Neural cell (in vitro differentiated cells): ENCODE measurements at regions not wholly inside any gene's neighbourhood (a gene's known extent, or its start where the extent isn't known, plus 50 kb on each side); places are given as distances from the start of the nearest gene placed in this dataset.

Source experiments
- H2AFZ ChIP-seq: fragments of 200-600, 300-800 bp; sonication (generic), shearing (Covaris generic); 2 replicates; pipeline ENCODE4 v1.6.0; 2014; ENCODE audit warnings: low read depth, mild to moderate bottlenecking, antibody characterized with exemption, low read length, moderate library complexity
- H3F3A ChIP-seq: fragments of 200-600 bp; shearing (Covaris generic); 2 replicates; pipeline ENCODE4 v1.6.1; 2016; ENCODE audit warnings: mild to moderate bottlenecking, moderate library complexity, mixed read lengths, antibody characterized with exemption, low read length; ENCODE audit not compliant: insufficient read depth, poor library complexity, severe bottlenecking
- H3K27ac ChIP-seq: fragments of 200-600, 300-800 bp; sonication (generic), shearing (Covaris generic); 2 replicates; pipeline ENCODE4 v1.5.1; 2014; ENCODE audit warnings: mild to moderate bottlenecking, low read length, moderate library complexity
- H3K27me3 ChIP-seq: fragments of 300-800, 200-600 bp; sonication (generic), shearing (Covaris generic); 2 replicates; pipeline ENCODE4 v1.6.0; 2014; ENCODE audit warnings: mild to moderate bottlenecking, low read depth, low read length, moderate library complexity; ENCODE audit not compliant: insufficient read depth
- H3K36me3 ChIP-seq: fragments of 300-800, 200-600 bp; sonication (generic), shearing (Covaris generic); 2 replicates; pipeline ENCODE4 v1.5.1; 2014; ENCODE audit warnings: mild to moderate bottlenecking, antibody characterized with exemption, low read length, moderate library complexity; ENCODE audit not compliant: insufficient read depth
- H3K4me2 ChIP-seq: fragments of 300-800, 200-600 bp; sonication (generic), shearing (Covaris generic); 2 replicates; pipeline ENCODE4 v1.6.0; 2014; ENCODE audit warnings: mild to moderate bottlenecking, low read length
- H3K4me3 ChIP-seq: fragments of 300-800, 200-600 bp; sonication (generic), shearing (Covaris generic); 2 replicates; pipeline ENCODE4 v1.5.1; 2014; ENCODE audit warnings: mild to moderate bottlenecking, low read length, moderate library complexity
- H3K79me2 ChIP-seq: fragments of 200-600 bp; shearing (Covaris generic); replicated peaks from 2 replicates; pipeline ENCODE4 v1.6.0; 2014; ENCODE audit warnings: mild to moderate bottlenecking, low read length, moderate library complexity; ENCODE audit not compliant: insufficient read depth
- H3K9ac ChIP-seq: fragments of 300-800, 200-600 bp; sonication (generic), shearing (Covaris generic); 2 replicates; pipeline ENCODE4 v1.6.1; 2016; ENCODE audit warnings: mild to moderate bottlenecking, low read length, mixed read lengths
- H3K9me2 ChIP-seq: fragments of 200-600 bp; shearing (Covaris generic); 2 replicates; pipeline ENCODE4 v1.6.1; 2016; ENCODE audit warnings: mild to moderate bottlenecking, low read length, mixed read lengths; ENCODE audit not compliant: insufficient read depth
- H3K9me3 ChIP-seq: fragments of 200-600, 300-800 bp; sonication (generic), shearing (Covaris generic); 2 replicates; pipeline ENCODE4 v1.6.1; 2016; ENCODE audit warnings: mild to moderate bottlenecking, mixed run types, low read length, moderate library complexity, mixed read lengths
- H4K20me1 ChIP-seq: fragments of 200-600 bp; shearing (Covaris generic); 2 replicates; pipeline ENCODE4 v1.6.1; 2016; ENCODE audit warnings: mild to moderate bottlenecking, mixed run types; ENCODE audit not compliant: insufficient read depth
- EP300 ChIP-seq: fragments of 450-650 bp; conservative IDR thresholded peaks from 2 replicates; pipeline ENCODE4 v1.6.1; 2014; ENCODE audit warnings: antibody characterized with exemption, mild to moderate bottlenecking, moderate library complexity; ENCODE audit not compliant: poor library complexity, severe bottlenecking
- EZH2 ChIP-seq: fragments of 200-600, 300-800 bp; shearing (Covaris generic), sonication (generic); IDR thresholded peaks from 2 replicates; pipeline ENCODE4 v1.6.1; 2014; ENCODE audit warnings: antibody characterized with exemption, low read length, borderline replicate concordance, mild to moderate bottlenecking; ENCODE audit not compliant: insufficient read depth, poor library complexity, severe bottlenecking
- MXI1 ChIP-seq: fragments of 450-650 bp; conservative IDR thresholded peaks from 2 replicates; pipeline ENCODE4 v1.6.1; 2014; ENCODE audit warnings: antibody characterized with exemption, mild to moderate bottlenecking; ENCODE audit not compliant: poor library complexity, severe bottlenecking
- POLR2AphosphoS5 ChIP-seq: IDR thresholded peaks from 2 replicates; pipeline ENCODE4 v1.6.1; 2012
- RAD21 ChIP-seq: fragments of 450-650 bp; conservative IDR thresholded peaks from 2 replicates; pipeline ENCODE4 v1.6.1; 2014; ENCODE audit warnings: antibody characterized with exemption, mild to moderate bottlenecking, moderate library complexity
- SMC3 ChIP-seq: fragments of 450-650 bp; conservative IDR thresholded peaks from 2 replicates; pipeline ENCODE4 v1.6.1; 2014; ENCODE audit warnings: antibody characterized with exemption, mild to moderate bottlenecking, moderate library complexity; ENCODE audit not compliant: poor library complexity
- TAF1 ChIP-seq: IDR thresholded peaks from 2 replicates; pipeline ENCODE4 v1.6.1; 2012; ENCODE audit warnings: low read depth
- TF ChIP-seq, protein P1 (sequence below): IDR thresholded peaks from 2 replicates; pipeline ENCODE4 v1.6.1; 2012; ENCODE audit warnings: borderline replicate concordance
- TF ChIP-seq, protein P2 (sequence below): fragments of 450-650 bp; IDR thresholded peaks from 2 replicates; pipeline ENCODE4 v1.5.1; 2014; ENCODE audit warnings: antibody characterized with exemption, mild to moderate bottlenecking, moderate library complexity; ENCODE audit not compliant: poor library complexity, severe bottlenecking

GRCh38 chr3:192057261-192057660, 596.3 kb downstream of the PYDC2 start:
- no peaks in the 10 kb centered on the region for H3K79me2 ChIP-seq
- no peaks in the 10 kb centered on the region for H3F3A ChIP-seq
- H3K9me2 ChIP-seq = no peaks in the 10 kb centered on the region
- no peak overlapping the region for H3K4me3 ChIP-seq
- no peak overlapping the region for H3K9ac ChIP-seq
- no peak overlapping the region for H3K4me2 ChIP-seq
- H3K27ac ChIP-seq = no peak overlapping the region
- no peaks in the 10 kb centered on the region for H3K36me3 ChIP-seq
- no peaks in the 10 kb centered on the region for H4K20me1 ChIP-seq
- no peak overlapping the region for H2AFZ ChIP-seq
- no peaks in the 10 kb centered on the region for H3K9me3 ChIP-seq
- H3K27me3 ChIP-seq = no peaks in the 10 kb centered on the region
- TF ChIP-seq TAF1 (no peak), EZH2 (no peak), EP300 (no peak), POLR2AphosphoS5 (no peak), RAD21 (no peak), MXI1 (no peak)
- TF ChIP-seq, protein P1, sequence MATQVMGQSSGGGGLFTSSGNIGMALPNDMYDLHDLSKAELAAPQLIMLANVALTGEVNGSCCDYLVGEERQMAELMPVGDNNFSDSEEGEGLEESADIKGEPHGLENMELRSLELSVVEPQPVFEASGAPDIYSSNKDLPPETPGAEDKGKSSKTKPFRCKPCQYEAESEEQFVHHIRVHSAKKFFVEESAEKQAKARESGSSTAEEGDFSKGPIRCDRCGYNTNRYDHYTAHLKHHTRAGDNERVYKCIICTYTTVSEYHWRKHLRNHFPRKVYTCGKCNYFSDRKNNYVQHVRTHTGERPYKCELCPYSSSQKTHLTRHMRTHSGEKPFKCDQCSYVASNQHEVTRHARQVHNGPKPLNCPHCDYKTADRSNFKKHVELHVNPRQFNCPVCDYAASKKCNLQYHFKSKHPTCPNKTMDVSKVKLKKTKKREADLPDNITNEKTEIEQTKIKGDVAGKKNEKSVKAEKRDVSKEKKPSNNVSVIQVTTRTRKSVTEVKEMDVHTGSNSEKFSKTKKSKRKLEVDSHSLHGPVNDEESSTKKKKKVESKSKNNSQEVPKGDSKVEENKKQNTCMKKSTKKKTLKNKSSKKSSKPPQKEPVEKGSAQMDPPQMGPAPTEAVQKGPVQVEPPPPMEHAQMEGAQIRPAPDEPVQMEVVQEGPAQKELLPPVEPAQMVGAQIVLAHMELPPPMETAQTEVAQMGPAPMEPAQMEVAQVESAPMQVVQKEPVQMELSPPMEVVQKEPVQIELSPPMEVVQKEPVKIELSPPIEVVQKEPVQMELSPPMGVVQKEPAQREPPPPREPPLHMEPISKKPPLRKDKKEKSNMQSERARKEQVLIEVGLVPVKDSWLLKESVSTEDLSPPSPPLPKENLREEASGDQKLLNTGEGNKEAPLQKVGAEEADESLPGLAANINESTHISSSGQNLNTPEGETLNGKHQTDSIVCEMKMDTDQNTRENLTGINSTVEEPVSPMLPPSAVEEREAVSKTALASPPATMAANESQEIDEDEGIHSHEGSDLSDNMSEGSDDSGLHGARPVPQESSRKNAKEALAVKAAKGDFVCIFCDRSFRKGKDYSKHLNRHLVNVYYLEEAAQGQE = no peak
- TF ChIP-seq, protein P2, sequence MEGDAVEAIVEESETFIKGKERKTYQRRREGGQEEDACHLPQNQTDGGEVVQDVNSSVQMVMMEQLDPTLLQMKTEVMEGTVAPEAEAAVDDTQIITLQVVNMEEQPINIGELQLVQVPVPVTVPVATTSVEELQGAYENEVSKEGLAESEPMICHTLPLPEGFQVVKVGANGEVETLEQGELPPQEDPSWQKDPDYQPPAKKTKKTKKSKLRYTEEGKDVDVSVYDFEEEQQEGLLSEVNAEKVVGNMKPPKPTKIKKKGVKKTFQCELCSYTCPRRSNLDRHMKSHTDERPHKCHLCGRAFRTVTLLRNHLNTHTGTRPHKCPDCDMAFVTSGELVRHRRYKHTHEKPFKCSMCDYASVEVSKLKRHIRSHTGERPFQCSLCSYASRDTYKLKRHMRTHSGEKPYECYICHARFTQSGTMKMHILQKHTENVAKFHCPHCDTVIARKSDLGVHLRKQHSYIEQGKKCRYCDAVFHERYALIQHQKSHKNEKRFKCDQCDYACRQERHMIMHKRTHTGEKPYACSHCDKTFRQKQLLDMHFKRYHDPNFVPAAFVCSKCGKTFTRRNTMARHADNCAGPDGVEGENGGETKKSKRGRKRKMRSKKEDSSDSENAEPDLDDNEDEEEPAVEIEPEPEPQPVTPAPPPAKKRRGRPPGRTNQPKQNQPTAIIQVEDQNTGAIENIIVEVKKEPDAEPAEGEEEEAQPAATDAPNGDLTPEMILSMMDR = no peak

GRCh38 chr3:192060160-192060781, 599.3 kb downstream of the PYDC2 start:
- Histone ChIP-seq H3K27me3 (no peaks in the 10 kb centered on the region), H2AFZ (no peak overlapping the region), H3K79me2 (no peaks in the 10 kb centered on the region), H3K9me3 (no peaks in the 10 kb centered on the region), H4K20me1 (no peaks in the 10 kb centered on the region), H3F3A (no peaks in the 10 kb centered on the region), H3K36me3 (no peaks in the 10 kb centered on the region), H3K9me2 (no peaks in the 10 kb centered on the region), H3K9ac (no peak overlapping the region), H3K4me2 (no peak overlapping the region), H3K4me3 (no peak overlapping the region), H3K27ac (no peak overlapping the region)
- TF ChIP-seq EZH2 (no peak), SMC3 (no peak), POLR2AphosphoS5 (no peak), EP300 (no peak), RAD21 (no peak), MXI1 (no peak), TAF1 (no peak)
- TF ChIP-seq, protein P2 = no peak
- TF ChIP-seq, protein P1 = no peak
